ENCODE measurements at regions not wholly inside any gene's neighbourhood (a gene's known extent, or its start where the extent isn't known, plus 50 kb on each side); places are given as distances from the start of the nearest gene placed in this dataset.

- no peak for DNase-seq (ENCODE audit: low read depth, low spot score)
- H3K4me3 ChIP-seq (ENCODE audit: low read depth, low read length) = no peak overlapping the region
- ChIA-PET POLR2A (no interaction called here), CTCF (no interaction called here)
- TF ChIP-seq CTCF (IDR thresholded peaks at IDR 0.05; ENCODE audit: insufficient read depth, low read length, missing control alignments) = no peak
Measured at GRCh38 chr11:70820712-70821111, 422.4 kb downstream of the CTTN start.

- TF ChIP-seq CTCF (IDR thresholded peaks at IDR 0.05; ENCODE audit: insufficient read depth, low read length, missing control alignments) = no peak
- no peak for DNase-seq (ENCODE audit: low read depth, low spot score)
- ChIA-PET POLR2A (no interaction called here), CTCF (interaction anchor here (1.0 kb wide), 1 partner anchor 18 kb away, joined by 3 read pairs; no protein-coding TSS in a partner anchor)
- no peak overlapping the region for H3K4me3 ChIP-seq (ENCODE audit: low read depth, low read length)
Measured at GRCh38 chr11:70823771-70824170, 425.4 kb downstream of the CTTN start.

- CTCF ChIA-PET = interaction anchor here (1.0 kb wide), 1 partner anchor 19 kb away, joined by 3 read pairs; no protein-coding TSS in a partner anchor
- no peak for DNase-seq (ENCODE audit: low read depth, low spot score)
- H3K4me3 ChIP-seq (ENCODE audit: low read depth, low read length) = no peak overlapping the region
Measured at GRCh38 chr11:70824605-70825245, 426.4 kb downstream of the CTTN start.

GRCh38 chr11:70825893-70826540 is 426.4 kb downstream of the SHANK2 start:
- DNase-seq (ENCODE audit: low read depth, low spot score) = no peak
- ChIA-PET POLR2A (no interaction called here), CTCF (interaction anchor here (1.0 kb wide), 1 partner anchor 12 kb away, joined by 4 read pairs; no protein-coding TSS in a partner anchor)
- no peak overlapping the region for H3K4me3 ChIP-seq (ENCODE audit: low read depth, low read length)
- TF ChIP-seq CTCF (IDR thresholded peaks at IDR 0.05; ENCODE audit: insufficient read depth, low read length, missing control alignments) = no peak

More at GRCh38 chr11:70824605-70825245, 426.4 kb downstream of the CTTN start:
- POLR2A ChIA-PET = no interaction called here
- TF ChIP-seq CTCF (IDR thresholded peaks at IDR 0.05; ENCODE audit: insufficient read depth, low read length, missing control alignments) = no peak

GRCh38 chr11:70826541-70827335 is 425.6 kb downstream of the SHANK2 start:
- TF ChIP-seq CTCF (IDR thresholded peaks at IDR 0.05; ENCODE audit: insufficient read depth, low read length, missing control alignments) = no peak
- H3K4me3 ChIP-seq (ENCODE audit: low read depth, low read length) = no peak overlapping the region
- ChIA-PET POLR2A (no interaction called here), CTCF (interaction anchor here (1.0 kb wide), 2 partner anchors 11 to 12 kb away, joined by 3 to 4 read pairs; no protein-coding TSS in a partner anchor)
- no peak for DNase-seq (ENCODE audit: low read depth, low spot score)

GRCh38 chr11:70828593-70829082 is 423.7 kb downstream of the SHANK2 start:
- DNase-seq (ENCODE audit: low read depth, low spot score) = no peak
- POLR2A ChIA-PET = no interaction called here
- TF ChIP-seq CTCF (IDR thresholded peaks at IDR 0.05; ENCODE audit: insufficient read depth, low read length, missing control alignments) = no peak
- H3K4me3 ChIP-seq (ENCODE audit: low read depth, low read length) = no peak overlapping the region
- CTCF ChIA-PET = no interaction called here

Measured in AG04449 (cell line).